Skin of body (tissue), 1 donor: ENCODE measurements at regions not wholly inside any gene's neighbourhood (a gene's known extent, or its start where the extent isn't known, plus 50 kb on each side); places are given as distances from the start of the nearest gene placed in this dataset.
A peak's percentile ranks its signal among the peaks of the same experiment; 100 is the strongest.

Experiments used
- DNase-seq: peaks from one replicate; lab custom pipeline; 2025; lab: John Stamatoyannopoulos, UW

DNA sequence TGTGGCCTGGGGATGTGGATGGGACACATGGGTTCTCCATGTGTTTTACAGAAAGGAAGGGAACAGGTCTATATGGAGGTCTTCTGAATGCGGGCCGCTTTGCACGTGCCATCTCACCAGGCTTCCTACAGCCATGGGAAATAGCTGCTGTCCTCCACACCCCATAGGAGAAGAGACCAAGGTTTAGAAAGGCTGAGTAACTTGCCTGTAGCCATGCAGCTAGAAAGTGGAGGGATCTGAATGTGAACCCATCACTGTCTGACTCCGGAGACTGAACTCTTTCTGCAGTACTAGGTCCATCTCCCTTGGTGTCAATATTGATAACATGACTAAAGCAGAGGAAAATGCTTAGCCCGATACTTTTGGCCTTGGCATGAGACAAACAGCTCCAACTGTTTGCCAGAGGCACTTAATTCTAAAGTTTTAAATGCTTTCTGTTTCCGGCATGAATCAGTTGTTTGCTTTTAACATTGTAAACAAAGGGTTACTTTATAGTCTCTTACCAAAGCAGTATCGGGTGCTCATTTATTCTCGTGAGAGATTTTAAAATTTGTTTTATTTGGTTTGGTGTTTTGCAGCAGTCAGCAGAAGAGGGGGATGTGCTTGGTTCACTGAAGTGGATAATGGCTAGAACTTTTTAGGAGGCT lies 64.8 kb upstream of the LOXL4 start:
- no peak for DNase-seq

DNA sequence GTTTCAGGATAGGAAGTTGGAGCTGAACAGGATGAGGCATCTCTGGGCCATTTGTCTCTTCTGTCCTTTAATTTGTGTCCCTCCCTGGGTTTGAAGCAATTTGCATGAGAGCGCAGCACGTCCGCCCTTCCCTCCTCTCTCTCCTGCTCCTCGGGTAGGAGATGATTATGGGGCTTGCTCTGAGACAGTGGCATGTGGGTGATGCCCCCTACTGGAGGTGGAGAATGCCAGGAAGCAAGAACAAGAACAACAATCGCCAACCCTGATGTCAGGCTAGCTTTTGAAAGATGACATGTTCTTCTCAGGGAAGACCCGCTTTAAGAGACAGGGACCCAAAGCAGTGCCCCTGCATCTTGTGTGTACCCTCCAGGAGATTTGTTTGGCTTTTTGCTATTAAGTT lies 63.9 kb upstream of the LOXL4 start:
- no peak for DNase-seq

DNA sequence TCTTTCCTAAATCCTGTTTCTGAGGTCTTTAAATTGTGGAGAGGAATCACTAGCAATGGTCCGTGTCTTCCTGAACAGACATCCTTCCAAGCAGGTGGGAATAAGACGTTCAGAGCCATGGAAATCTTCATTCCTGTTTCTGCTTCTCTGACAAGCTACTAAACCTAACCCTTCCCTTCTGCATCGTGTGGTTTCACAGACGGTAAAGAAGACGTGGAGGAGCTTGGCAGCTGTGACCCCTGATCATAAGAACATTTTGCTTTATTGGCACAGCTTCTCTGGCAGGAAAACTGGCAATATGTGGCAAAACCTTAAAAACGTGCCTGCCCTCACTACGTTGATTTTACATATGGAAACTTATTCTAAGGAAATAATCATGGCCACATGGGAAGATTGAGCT lies 63.0 kb upstream of the LOXL4 start:
- DNase-seq: no peak

DNA sequence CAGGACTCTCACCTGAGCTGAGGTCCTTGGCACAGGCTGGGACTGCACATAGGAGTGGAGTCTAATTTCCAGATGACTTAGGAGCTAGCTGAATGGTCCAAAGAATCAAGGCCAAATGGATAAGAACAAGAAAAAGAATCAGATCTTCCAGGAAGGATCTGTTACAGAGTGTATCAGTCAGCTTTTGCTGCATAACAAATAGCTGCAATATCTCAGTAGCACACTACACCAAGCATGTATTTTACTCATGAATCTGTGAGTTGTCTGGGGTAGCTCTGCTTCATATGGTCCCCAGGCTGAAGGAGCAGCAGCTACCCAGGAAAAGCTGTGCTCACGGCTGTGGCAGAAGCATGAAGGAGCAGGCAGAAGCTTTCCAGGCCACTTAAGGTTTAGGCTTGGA lies 60.6 kb upstream of the LOXL4 start:
- DNase-seq: no peak

DNA sequence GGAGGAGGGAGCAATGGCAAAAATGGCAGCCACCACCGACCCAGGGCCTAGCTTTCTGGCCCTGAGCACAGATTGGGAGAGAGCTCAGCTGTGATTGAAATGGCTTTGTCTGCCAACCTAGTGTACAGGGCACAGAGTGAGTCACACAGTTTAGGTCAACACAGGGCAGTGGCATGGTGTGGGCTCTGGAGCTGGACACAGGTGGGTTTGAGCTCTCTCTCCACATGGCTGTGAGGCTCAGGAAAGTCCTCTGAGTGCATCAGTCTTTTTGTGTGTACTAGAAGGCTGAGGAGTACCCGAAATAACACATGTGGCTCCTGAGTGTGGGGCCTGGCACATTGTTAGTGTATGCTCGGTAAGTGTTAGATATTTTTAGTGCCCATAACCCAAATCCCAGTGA lies 60.2 kb upstream of the LOXL4 start:
- no peak for DNase-seq

DNA sequence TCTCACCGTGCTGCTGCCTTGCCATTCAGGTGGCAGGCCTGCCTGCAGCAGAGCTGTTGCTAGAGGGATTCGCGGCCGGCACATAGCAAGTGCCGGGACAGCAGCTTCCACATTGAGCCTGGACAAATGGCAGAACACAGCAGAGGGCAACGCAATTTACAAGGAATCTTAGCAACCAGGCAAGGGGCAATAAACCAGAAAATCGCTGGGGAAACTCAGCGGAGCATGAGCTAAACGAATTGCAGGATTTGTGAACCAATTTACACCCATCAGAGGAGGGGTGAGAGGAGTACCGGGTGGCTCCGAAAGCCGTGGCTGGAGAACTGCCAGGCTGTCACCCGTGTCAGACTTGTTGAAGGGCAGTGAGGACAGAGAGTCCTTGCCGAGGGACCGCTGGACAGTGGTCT lies 58.6 kb upstream of the LOXL4 start:
- no peak for DNase-seq

DNA sequence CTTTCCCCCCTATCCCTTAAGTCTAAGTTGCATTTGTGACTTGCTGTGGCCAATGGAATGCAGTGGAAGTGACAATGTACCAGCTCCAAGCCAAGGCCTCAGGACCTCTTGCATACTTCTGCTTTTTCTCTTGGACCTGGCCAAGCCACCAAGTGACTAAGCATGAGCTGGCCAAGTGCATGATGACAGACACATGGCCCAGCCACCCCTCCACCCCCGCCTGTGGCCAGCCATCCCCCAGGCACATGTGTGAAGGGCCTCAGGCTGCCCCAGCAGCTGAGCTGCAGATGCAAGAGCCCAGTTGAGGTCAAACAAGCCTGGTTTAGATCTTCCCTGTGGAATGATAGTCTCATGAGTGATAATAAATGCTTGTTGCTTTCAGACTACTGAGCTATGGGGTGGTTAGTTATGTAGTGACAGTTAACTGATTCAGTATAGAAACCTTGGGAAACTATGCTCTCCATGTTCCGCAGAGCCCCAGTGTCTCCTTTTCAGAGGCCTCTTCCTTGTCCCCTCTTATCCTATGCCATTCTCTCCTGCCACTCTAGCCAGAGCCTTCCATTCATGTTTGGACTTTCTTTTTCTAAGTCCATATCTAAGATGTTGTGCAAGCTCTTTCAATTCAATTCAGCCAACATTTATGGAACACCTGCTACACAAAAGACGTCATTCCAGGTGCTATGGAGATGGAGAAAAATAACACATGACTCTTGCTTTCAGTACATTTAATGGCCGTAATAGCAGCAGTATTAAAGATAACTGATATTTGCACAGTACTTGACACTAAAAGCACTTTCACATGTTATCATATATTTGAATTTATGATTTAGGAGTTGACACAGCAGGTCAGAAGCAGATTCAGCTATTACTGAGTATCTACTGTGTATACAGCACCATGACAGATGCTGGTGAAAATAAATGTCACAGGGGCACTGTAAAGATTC lies 55.5 kb upstream of the LOXL4 start:
- DNase-seq: no peak

DNA sequence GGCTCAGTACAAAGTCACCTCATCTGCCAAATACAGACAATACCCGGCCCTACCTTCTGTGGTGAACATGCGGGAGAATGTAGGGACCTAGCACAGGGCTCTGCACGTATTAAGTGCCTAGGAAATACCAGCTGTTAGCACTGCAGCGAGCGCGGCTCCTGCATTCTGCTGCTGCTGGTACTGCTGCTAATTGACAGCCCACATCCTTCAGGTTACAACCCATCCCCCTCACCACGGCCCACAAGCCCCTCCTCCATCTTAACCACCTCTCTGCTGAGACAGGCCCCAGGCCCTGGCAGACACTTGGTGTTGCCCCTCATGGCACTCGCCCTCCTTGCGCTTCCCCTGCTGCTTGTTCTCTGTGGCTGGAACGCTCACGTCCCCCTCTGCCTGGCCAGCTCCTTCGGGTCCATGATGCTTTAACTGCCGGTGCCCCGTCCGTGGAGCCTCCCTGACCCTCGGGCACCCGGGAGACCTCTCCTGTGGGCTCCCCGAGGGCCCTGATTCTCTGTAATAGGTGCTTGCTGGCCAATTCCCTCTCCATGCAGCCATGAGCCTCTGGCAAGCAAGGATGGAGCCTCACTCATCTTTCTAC lies 53.3 kb upstream of the LOXL4 start:
- no peak for DNase-seq

DNA sequence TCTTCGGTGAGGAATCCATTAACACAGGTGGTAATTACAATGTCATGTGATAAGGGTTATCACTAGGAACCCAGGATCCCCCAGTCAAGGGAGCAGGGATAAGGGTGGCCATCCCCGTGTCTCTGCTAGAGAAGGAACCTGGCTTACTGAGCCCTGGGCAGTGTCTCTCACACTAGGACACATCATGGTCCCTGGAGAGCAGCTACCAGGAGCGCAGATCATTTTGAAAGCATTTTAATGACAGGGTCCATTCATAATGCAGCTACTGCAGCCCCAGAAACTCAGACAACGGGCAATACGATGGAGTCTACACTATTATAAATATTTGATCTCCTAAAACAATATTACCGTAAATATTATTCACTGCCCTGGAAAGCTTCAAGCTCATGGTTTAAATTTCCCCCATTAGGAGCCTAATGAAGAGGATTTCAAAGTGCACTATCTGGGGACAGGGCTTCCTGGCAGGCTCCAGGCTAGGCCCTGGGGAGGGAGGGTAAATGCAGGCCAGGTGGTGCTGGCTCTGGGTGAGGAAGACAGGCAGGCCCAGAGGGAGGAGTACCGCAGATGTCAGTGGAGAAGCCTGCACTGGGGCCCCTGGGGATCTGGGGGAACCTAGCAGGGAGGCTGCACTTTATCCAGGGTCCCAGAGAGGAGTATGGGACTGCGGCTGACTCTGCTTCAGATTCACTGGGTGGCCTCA lies 52.6 kb upstream of the LOXL4 start:
- DNase-seq: no peak

DNA sequence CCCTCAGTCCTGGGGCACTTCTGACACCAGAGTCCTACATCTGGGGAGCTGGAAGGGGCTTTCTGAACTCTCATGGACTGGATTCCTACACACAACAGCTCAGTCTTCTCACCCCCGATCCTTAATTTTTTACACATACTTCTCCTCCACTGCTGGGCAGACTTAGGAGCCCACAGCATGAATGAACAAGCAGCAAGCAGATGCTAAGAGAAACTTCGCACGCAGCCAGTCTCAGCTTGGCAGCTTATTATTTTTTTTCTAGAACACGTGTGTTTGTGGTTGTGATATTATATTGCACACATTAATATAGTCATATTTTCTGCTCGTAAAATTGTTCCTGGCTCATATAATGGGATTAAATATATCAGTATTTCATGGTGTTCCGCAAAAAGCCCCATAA lies 50.9 kb upstream of the LOXL4 start:
- DNase-seq: peak; percentile 45
